Smooth muscle cell (in vitro differentiated cells): ENCODE measurements at regions not wholly inside any gene's neighbourhood (a gene's known extent, or its start where the extent isn't known, plus 50 kb on each side); places are given as distances from the start of the nearest gene placed in this dataset.

Source experiments
- DNase-seq: peaks from one replicate; lab custom pipeline; 2025; ENCODE audit not compliant: unreplicated experiment; lab: John Stamatoyannopoulos, UW
- H2AFZ ChIP-seq: fragments of 200-600 bp; sonication (generic); 2 replicates; pipeline ENCODE4 v1.6.0; 2016; ENCODE audit warnings: antibody characterized with exemption, low read depth, mild to moderate bottlenecking
- H3F3A ChIP-seq: fragments of 200-600 bp; sonication (generic); 2 replicates; pipeline ENCODE4 v1.6.0; 2017; ENCODE audit warnings: antibody characterized with exemption, low read depth
- H3K27ac ChIP-seq: fragments of 200-600 bp; sonication (generic); 2 replicates; pipeline ENCODE4 v1.5.1; 2016; ENCODE audit warnings: low read depth, mild to moderate bottlenecking
- H3K27me3 ChIP-seq: fragments of 200-600 bp; sonication (generic); 2 replicates; pipeline ENCODE4 v1.6.1; 2016; ENCODE audit warnings: low read depth, mild to moderate bottlenecking
- H3K36me3 ChIP-seq: fragments of 200-600 bp; sonication (generic); 2 replicates; pipeline ENCODE4 v1.5.1; 2016; ENCODE audit warnings: low read depth
- H3K4me1 ChIP-seq: fragments of 200-600 bp; sonication (generic); 2 replicates; pipeline ENCODE4 v1.5.1; 2016; ENCODE audit warnings: low read depth
- H3K4me2 ChIP-seq: fragments of 200-600 bp; sonication (generic); 2 replicates; pipeline ENCODE4 v1.6.0; 2016; ENCODE audit warnings: mild to moderate bottlenecking
- H3K4me3 ChIP-seq: fragments of 200-600 bp; sonication (generic); 2 replicates; pipeline ENCODE4 v1.5.1; 2016; ENCODE audit warnings: mild to moderate bottlenecking
- H3K79me2 ChIP-seq: fragments of 200-600 bp; sonication (generic); 2 replicates; pipeline ENCODE4 v1.6.0; 2016; ENCODE audit warnings: low read depth, mild to moderate bottlenecking
- H3K9ac ChIP-seq: fragments of 200-600 bp; sonication (generic); 2 replicates; pipeline ENCODE4 v1.6.0; 2016; ENCODE audit warnings: low read depth
- H3K9me3 ChIP-seq: fragments of 200-600 bp; sonication (generic); replicated peaks from 2 replicates; pipeline ENCODE4 v1.5.1; 2016; ENCODE audit warnings: low read depth
- H4K20me1 ChIP-seq: fragments of 200-600 bp; sonication (generic); 2 replicates; pipeline ENCODE4 v1.6.0; 2016; ENCODE audit warnings: low read depth
- CTCF ChIP-seq: fragments of 200-600 bp; sonication (generic); IDR thresholded peaks from 2 replicates; pipeline ENCODE4 v1.5.1; 2017; ENCODE audit warnings: borderline replicate concordance, mild to moderate bottlenecking, antibody characterized with exemption; ENCODE audit not compliant: insufficient read depth, poor library complexity, severe bottlenecking
- WGBS: methylation state at CpG from one replicate; pipeline ENCODE4 v1.1.7; 2016; ENCODE audit warnings: low lambda C conversion rate; 5-methylcytosine and 5-hydroxymethylcytosine counted together

- no peaks in the 10 kb centered on the region for H3K27me3 ChIP-seq
- no peaks in the 10 kb centered on the region for H3K36me3 ChIP-seq
- no peak overlapping the region for H3K9ac ChIP-seq
- no peaks in the 10 kb centered on the region for H3K9me3 ChIP-seq
- no peak overlapping the region for H3K27ac ChIP-seq
- no peaks in the 10 kb centered on the region for H3F3A ChIP-seq
- no peaks in the 10 kb centered on the region for H3K4me1 ChIP-seq
- H3K4me2 ChIP-seq, result no peak overlapping the region
- no peaks in the 10 kb centered on the region for H3K79me2 ChIP-seq
- DNase-seq, result no peak
- no peaks in the 10 kb centered on the region for H4K20me1 ChIP-seq
- H3K4me3 ChIP-seq, result no peak overlapping the region
- H2AFZ ChIP-seq, result no peak overlapping the region
- TF ChIP-seq CTCF, result no peak
These were observed 333.2 kb upstream of the MDGA2 start for GRCh38 chr14:48008646-48009045.

GRCh38 chr14:48005986-48006385 lies 330.6 kb upstream of the MDGA2 start:
- Histone ChIP-seq H3K4me2 (no peak overlapping the region), H3K9me3 (no peaks in the 10 kb centered on the region), H3K4me1 (no peaks in the 10 kb centered on the region), H3K79me2 (no peaks in the 10 kb centered on the region), H3K36me3 (no peaks in the 10 kb centered on the region), H2AFZ (no peak overlapping the region), H3K4me3 (no peak overlapping the region), H3F3A (no peaks in the 10 kb centered on the region), H3K27me3 (no peaks in the 10 kb centered on the region), H4K20me1 (no peaks in the 10 kb centered on the region), H3K27ac (no peak overlapping the region), H3K9ac (no peak overlapping the region)
- no peak for TF ChIP-seq CTCF
- 64% methylated on average over 1 of the region's 1 CpG for WGBS
- DNase-seq, result no peak

GRCh38 chr14:47993883-47994282 lies 318.5 kb upstream of the MDGA2 start:
- Histone ChIP-seq H3K9ac (no peak overlapping the region), H3K27me3 (no peaks in the 10 kb centered on the region), H3K9me3 (no peaks in the 10 kb centered on the region), H3K4me1 (no peaks in the 10 kb centered on the region), H4K20me1 (no peaks in the 10 kb centered on the region), H3F3A (no peaks in the 10 kb centered on the region), H3K79me2 (no peaks in the 10 kb centered on the region), H3K27ac (no peak overlapping the region), H3K4me3 (no peak overlapping the region), H2AFZ (no peak overlapping the region), H3K36me3 (no peaks in the 10 kb centered on the region), H3K4me2 (no peak overlapping the region)
- no peak for TF ChIP-seq CTCF
- no peak for DNase-seq

- Histone ChIP-seq H3K4me2 (no peak overlapping the region), H3K27ac (no peak overlapping the region), H3K27me3 (no peaks in the 10 kb centered on the region), H3K36me3 (no peaks in the 10 kb centered on the region), H3K79me2 (no peaks in the 10 kb centered on the region), H3K9me3 (no peaks in the 10 kb centered on the region), H4K20me1 (no peaks in the 10 kb centered on the region), H3K4me3 (no peak overlapping the region), H2AFZ (no peak overlapping the region), H3K4me1 (no peaks in the 10 kb centered on the region), H3F3A (no peaks in the 10 kb centered on the region), H3K9ac (no peak overlapping the region)
- 78% methylated on average over 2 of the region's 2 CpGs for WGBS
- no peak for TF ChIP-seq CTCF
- DNase-seq, result no peak
These were observed 312.8 kb upstream of the MDGA2 start for GRCh38 chr14:47988175-47988574.
